ENCODE measurements at regions not wholly inside any gene's neighbourhood (a gene's known extent, or its start where the extent isn't known, plus 50 kb on each side); places are given as distances from the start of the nearest gene placed in this dataset.

DNA sequence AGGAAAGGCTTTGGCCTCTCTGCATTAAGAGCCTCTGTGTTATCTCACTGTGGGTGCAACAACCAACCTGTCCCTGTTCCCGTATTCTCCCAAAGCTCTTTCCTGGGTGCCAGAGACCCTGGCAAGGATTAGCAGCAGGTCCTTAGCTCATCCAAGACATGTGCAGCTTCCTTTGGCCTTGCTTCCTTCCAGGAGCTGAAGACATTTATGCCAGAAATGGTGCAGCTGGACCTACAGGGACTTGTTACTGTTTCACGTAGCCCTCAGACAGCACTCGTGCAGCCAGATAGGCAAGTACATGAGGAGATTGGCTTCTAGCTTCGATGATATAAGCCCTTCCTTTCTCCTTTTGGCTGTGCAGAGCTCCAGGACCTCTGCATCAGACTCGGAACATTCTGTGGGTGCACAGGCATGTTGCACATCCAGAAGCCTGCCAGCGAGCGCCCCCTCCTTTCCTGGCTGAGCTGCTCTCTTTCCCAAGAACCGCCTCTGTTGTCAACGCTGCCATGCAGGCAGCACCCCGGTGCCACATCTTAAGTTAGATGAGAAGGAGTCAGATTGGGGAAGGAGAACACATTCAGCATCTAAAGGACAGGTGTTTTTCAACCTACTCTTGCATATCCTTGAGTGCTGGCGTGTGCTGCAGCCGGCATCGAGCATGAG is 284.5 kb upstream of the PLXNA2 start:
- TF ChIP-seq, protein P1, sequence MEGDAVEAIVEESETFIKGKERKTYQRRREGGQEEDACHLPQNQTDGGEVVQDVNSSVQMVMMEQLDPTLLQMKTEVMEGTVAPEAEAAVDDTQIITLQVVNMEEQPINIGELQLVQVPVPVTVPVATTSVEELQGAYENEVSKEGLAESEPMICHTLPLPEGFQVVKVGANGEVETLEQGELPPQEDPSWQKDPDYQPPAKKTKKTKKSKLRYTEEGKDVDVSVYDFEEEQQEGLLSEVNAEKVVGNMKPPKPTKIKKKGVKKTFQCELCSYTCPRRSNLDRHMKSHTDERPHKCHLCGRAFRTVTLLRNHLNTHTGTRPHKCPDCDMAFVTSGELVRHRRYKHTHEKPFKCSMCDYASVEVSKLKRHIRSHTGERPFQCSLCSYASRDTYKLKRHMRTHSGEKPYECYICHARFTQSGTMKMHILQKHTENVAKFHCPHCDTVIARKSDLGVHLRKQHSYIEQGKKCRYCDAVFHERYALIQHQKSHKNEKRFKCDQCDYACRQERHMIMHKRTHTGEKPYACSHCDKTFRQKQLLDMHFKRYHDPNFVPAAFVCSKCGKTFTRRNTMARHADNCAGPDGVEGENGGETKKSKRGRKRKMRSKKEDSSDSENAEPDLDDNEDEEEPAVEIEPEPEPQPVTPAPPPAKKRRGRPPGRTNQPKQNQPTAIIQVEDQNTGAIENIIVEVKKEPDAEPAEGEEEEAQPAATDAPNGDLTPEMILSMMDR (conservative IDR thresholded peaks at IDR 0.05), result no peak
- TF ChIP-seq EZH2 (IDR thresholded peaks at IDR 0.05; ENCODE audit: low read depth), result no peak

All from PC-9 (cell line).